HS-5 (cell line): ENCODE measurements at regions not wholly inside any gene's neighbourhood (a gene's known extent, or its start where the extent isn't known, plus 50 kb on each side); places are given as distances from the start of the nearest gene placed in this dataset.
A peak's percentile ranks its signal among the peaks of the same experiment; 100 is the strongest.
"Not testable (repeated sequence)": the region's sequence is repeated elsewhere in the genome, so short reads cannot be mapped to it uniquely, and the experiment has no call there.

ENCODE experiments used
- DNase-seq: peaks from one replicate; pipeline ENCODE4 v3.0.0-alpha.2; 2012; ENCODE audit warnings: low read depth

- DNase-seq = not testable (repeated sequence)
Measured at GRCh38 chr6:49274809-49275769, 188.0 kb downstream of the MMUT start.

- DNase-seq = peak; percentile 26
Measured at GRCh38 chr6:49269190-49269589, 193.9 kb downstream of the MMUT start.

- DNase-seq = no peak
Measured at GRCh38 chr6:49264909-49265308, 198.1 kb downstream of the MMUT start.

GRCh38 chr6:49264496-49264895 lies 198.6 kb downstream of the MMUT start:
- DNase-seq = no peak

GRCh38 chr6:49257549-49257948 lies 205.5 kb downstream of the MMUT start:
- DNase-seq = no peak

GRCh38 chr6:49255335-49255734 lies 207.7 kb downstream of the MMUT start:
- no peak for DNase-seq

- no peak for DNase-seq
Measured at GRCh38 chr6:49252901-49253300, 210.2 kb downstream of the MMUT start.

GRCh38 chr6:49233483-49233882 lies 229.6 kb downstream of the MMUT start:
- no peak for DNase-seq

GRCh38 chr6:49225471-49225870 lies 237.6 kb downstream of the MMUT start:
- no peak for DNase-seq

- no peak for DNase-seq
Measured at GRCh38 chr6:49220293-49220692, 242.8 kb downstream of the MMUT start.

- DNase-seq = no peak
Measured at GRCh38 chr6:49205526-49205925, 257.5 kb downstream of the MMUT start.

GRCh38 chr6:49202924-49203536 lies 260.0 kb downstream of the MMUT start:
- no peak for DNase-seq

- DNase-seq = no peak
Measured at GRCh38 chr6:49198015-49198414, 265.0 kb downstream of the MMUT start.

- DNase-seq = not testable (repeated sequence)
Measured at GRCh38 chr6:49162379-49162778, 300.7 kb downstream of the MMUT start.

GRCh38 chr6:49155316-49155715 lies 307.7 kb downstream of the MMUT start:
- no peak for DNase-seq

GRCh38 chr6:49151957-49152356 lies 311.1 kb downstream of the MMUT start:
- no peak for DNase-seq

GRCh38 chr6:49151461-49151860 lies 311.6 kb downstream of the MMUT start:
- DNase-seq = no peak

- DNase-seq = no peak
Measured at GRCh38 chr6:49151033-49151432, 312.0 kb downstream of the MMUT start.

GRCh38 chr6:49145280-49145679 lies 317.8 kb downstream of the MMUT start:
- no peak for DNase-seq

- DNase-seq = no peak
Measured at GRCh38 chr6:49142421-49143151, 320.5 kb downstream of the MMUT start.

- DNase-seq = no peak
Measured at GRCh38 chr6:49121970-49122369, 341.1 kb downstream of the MMUT start.

GRCh38 chr6:49118478-49118877 lies 344.6 kb downstream of the MMUT start:
- DNase-seq = no peak

GRCh38 chr6:49110916-49111315 lies 352.1 kb downstream of the MMUT start:
- no peak for DNase-seq
